HG02623 (cell line): ENCODE measurements at regions not wholly inside any gene's neighbourhood (a gene's known extent, or its start where the extent isn't known, plus 50 kb on each side); places are given as distances from the start of the nearest gene placed in this dataset.
"Not testable (repeated sequence)": the region's sequence is repeated elsewhere in the genome, so short reads cannot be mapped to it uniquely, and the experiment has no call there.

Source experiments
- ATAC-seq: cut with Tn5 transposase; IDR thresholded peaks from one replicate; pipeline ENCODE4 v1.9.1; 2021; ENCODE audit warnings: moderate library complexity; ENCODE audit not compliant: unreplicated experiment

- ATAC-seq: not testable (repeated sequence)
These were observed 435.8 kb downstream of the SHISA9 start for GRCh38 chr16:13336907-13337881.

GRCh38 chr16:13338044-13338443 is 436.6 kb downstream of the SHISA9 start:
- no peak for ATAC-seq

GRCh38 chr16:13342675-13343074 is 441.3 kb downstream of the SHISA9 start:
- no peak for ATAC-seq

GRCh38 chr16:13344001-13344400 is 442.6 kb downstream of the SHISA9 start:
- ATAC-seq: no peak

GRCh38 chr16:13348416-13348815 is 447.0 kb downstream of the SHISA9 start:
- ATAC-seq: no peak

- ATAC-seq: no peak
These were observed 448.6 kb downstream of the SHISA9 start for GRCh38 chr16:13350000-13350399.

- ATAC-seq: no peak
These were observed 449.8 kb downstream of the SHISA9 start for GRCh38 chr16:13351181-13351580.

GRCh38 chr16:13351601-13352217 is 450.3 kb downstream of the SHISA9 start:
- ATAC-seq: no peak

- not testable (repeated sequence) for ATAC-seq
These were observed 451.4 kb downstream of the SHISA9 start for GRCh38 chr16:13352796-13353195.

GRCh38 chr16:13357842-13358241 is 456.4 kb downstream of the SHISA9 start:
- ATAC-seq: not testable (repeated sequence)

GRCh38 chr16:13359835-13360234 is 458.4 kb downstream of the SHISA9 start:
- ATAC-seq: no peak

GRCh38 chr16:13372421-13372820 is 471.0 kb downstream of the SHISA9 start:
- ATAC-seq: no peak

- no peak for ATAC-seq
These were observed 474.8 kb downstream of the SHISA9 start for GRCh38 chr16:13376174-13376573.

- ATAC-seq: no peak
These were observed 475.7 kb downstream of the SHISA9 start for GRCh38 chr16:13377143-13377542.

GRCh38 chr16:13378151-13378550 is 476.8 kb downstream of the SHISA9 start:
- no peak for ATAC-seq

- no peak for ATAC-seq
These were observed 477.9 kb downstream of the SHISA9 start for GRCh38 chr16:13379266-13379665.

GRCh38 chr16:13385156-13386040 is 484.0 kb downstream of the SHISA9 start:
- ATAC-seq: not testable (repeated sequence)

GRCh38 chr16:13390093-13390985 is 488.9 kb downstream of the SHISA9 start:
- peak; percentile 65 for ATAC-seq

GRCh38 chr16:13390986-13391305 is 489.5 kb downstream of the SHISA9 start:
- ATAC-seq: no peak

GRCh38 chr16:13391337-13391736 is 489.9 kb downstream of the SHISA9 start:
- ATAC-seq: no peak
